T-cell (primary cell): ENCODE measurements at regions not wholly inside any gene's neighbourhood (a gene's known extent, or its start where the extent isn't known, plus 50 kb on each side); places are given as distances from the start of the nearest gene placed in this dataset.

ENCODE experiments used
- ATAC-seq, 4 experiments: fragments of 200-7000 bp in 3 of 4; fragments of 150-1000 bp in 1 of 4; cut with Tn5 transposase; replicated peaks in 1 of 4; 1 replicate in 3 of 4; 2 replicates in 1 of 4; pipeline ENCODE4 v1.10.0; 2021; ENCODE audit warnings: moderate library complexity in 3 of 4, mild to moderate bottlenecking in 2 of 4, moderate number of reproducible peaks in 1 of 4
- CTCF ChIA-PET, 2 donors: fragments of 300-600 bp; sonication (Branson Sonifier 250); formaldehyde crosslinking; loops; one replicate each; lab custom pipeline; 2022; ENCODE audit warnings: antibody characterized with exemption in 2 of 2; lab: Charles Lee
- POLR2A ChIA-PET, 2 donors: fragments of 300-600 bp; sonication (Branson Sonifier 250); formaldehyde crosslinking; loops; one replicate each; lab custom pipeline; 2022; ENCODE audit warnings: antibody characterized with exemption in 2 of 2; lab: Charles Lee
- DNase-seq, 35 experiments: peaks; one replicate each; pipeline versions ENCODE4 v3.0.0 to v3.0.0-alpha.2; 2013 to 2023
- H3K27ac ChIP-seq: one replicate; pipeline ENCODE4 v1.5.1; 2013; ENCODE audit warnings: low read length
- H3K27me3 ChIP-seq, 2 experiments: replicated peaks in 1 of 2; 1 replicate in 1 of 2; 2 replicates in 1 of 2; pipeline versions ENCODE4 v1.6.1 to v1.7.0; 2013; ENCODE audit warnings: low read length in 1 of 2, mixed read lengths in 1 of 2; ENCODE audit not compliant: control insufficient read depth in 2 of 2, insufficient read depth in 2 of 2; ENCODE audit errors: extremely low read depth in 1 of 2
- H3K36me3 ChIP-seq, 2 donors: 1 replicate in 1 of 2; 2 replicates in 1 of 2; pipeline versions ENCODE4 v1.6.1 to v1.7.0; 2013; ENCODE audit warnings: low read length in 1 of 2; ENCODE audit not compliant: control insufficient read depth in 2 of 2, insufficient read depth in 1 of 2; ENCODE audit errors: extremely low read depth in 1 of 2
- H3K4me1 ChIP-seq, 2 experiments: 1 replicate in 1 of 2; 2 replicates in 1 of 2; pipeline versions ENCODE4 v1.6.1 to v1.7.0; 2013; ENCODE audit warnings: low read length in 2 of 2, mixed read lengths in 1 of 2; ENCODE audit not compliant: insufficient read depth in 2 of 2, control insufficient read depth in 1 of 2; ENCODE audit errors: extremely low read depth in 1 of 2
- H3K4me3 ChIP-seq, 2 donors: 1 replicate in 1 of 2; 2 replicates in 1 of 2; pipeline versions ENCODE4 v1.5.1 to v1.7.0; 2013; ENCODE audit warnings: mild to moderate bottlenecking in 2 of 2, low read length in 1 of 2, moderate library complexity in 1 of 2; ENCODE audit not compliant: control insufficient read depth in 1 of 2; ENCODE audit errors: extremely low read depth in 1 of 2
- H3K9me3 ChIP-seq: 2 replicates; pipeline ENCODE4 v1.7.0; 2013
- H3K27ac Mint-ChIP-seq, 2 donors: one replicate each; pipeline ENCODE4 v1.8.0; 2020 to 2021; ENCODE audit warnings: mild to moderate bottlenecking in 2 of 2, mixed read lengths in 2 of 2
- H3K27me3 Mint-ChIP-seq, 2 donors: one replicate each; pipeline ENCODE4 v1.8.0; 2021 to 2022; ENCODE audit warnings: mixed read lengths in 2 of 2
- H3K36me3 Mint-ChIP-seq: one replicate; pipeline ENCODE4 v1.8.0; 2021; ENCODE audit warnings: mixed read lengths
- H3K4me1 Mint-ChIP-seq, 3 donors: one replicate each; pipeline ENCODE4 v1.8.0; 2020 to 2022; ENCODE audit warnings: mixed read lengths in 3 of 3, mild to moderate bottlenecking in 1 of 3
- H3K4me3 Mint-ChIP-seq, 3 donors: one replicate each; pipeline ENCODE4 v1.8.0; 2020 to 2022; ENCODE audit warnings: mild to moderate bottlenecking in 3 of 3, mixed read lengths in 3 of 3, moderate library complexity in 3 of 3
- H3K9me3 Mint-ChIP-seq, 3 donors: one replicate each; pipeline ENCODE4 v1.8.0; 2020 to 2022; ENCODE audit warnings: mixed read lengths in 3 of 3
- WGBS: methylation state at CpG from one replicate; pipeline ENCODE4 v1.1.5; 2013; ENCODE audit warnings: missing lambda C conversion rate; ENCODE audit not compliant: insufficient coverage; 5-methylcytosine and 5-hydroxymethylcytosine counted together

GRCh38 chr12:30859226-30859625, 67.3 kb upstream of the TSPAN11 start:
- Histone ChIP-seq H3K4me3 (no peak overlapping the region), H3K27me3 (peaks cover 0 to 6% of the 10 kb centered on the region in 2 experiments), H3K27ac (no peak overlapping the region), H3K4me1 (no peaks in the 10 kb centered on the region), H3K36me3 (no peaks in the 10 kb centered on the region), H3K9me3 (no peaks in the 10 kb centered on the region)
- Mint-ChIP-seq H3K27ac (no peak overlapping the region), H3K4me3 (no peak overlapping the region), H3K27me3 (peaks cover 4 to 12% of the 10 kb centered on the region in 2 donors), H3K36me3 (no peaks in the 10 kb centered on the region), H3K9me3 (no peaks in the 10 kb centered on the region), H3K4me1 (no peaks in the 10 kb centered on the region)
- WGBS, result no CpG with 5 or more reads among the region's 2 CpGs
- no peak for ATAC-seq
- DNase-seq, result no peak
- ChIA-PET POLR2A (no interaction called here), CTCF (interaction anchor here in 1 of 2 donors (0.6 kb wide), 1 partner anchor 12 kb away, joined by 3 read pairs; no protein-coding TSS in a partner anchor)

GRCh38 chr12:30858471-30858870, 68.1 kb upstream of the TSPAN11 start:
- WGBS, result 42% methylated on average over 2 of the region's 4 CpGs
- Histone ChIP-seq H3K4me3 (no peak overlapping the region), H3K4me1 (no peaks in the 10 kb centered on the region), H3K27ac (no peak overlapping the region), H3K9me3 (no peaks in the 10 kb centered on the region), H3K36me3 (no peaks in the 10 kb centered on the region), H3K27me3 (peaks cover 0 to 6% of the 10 kb centered on the region in 2 experiments)
- Mint-ChIP-seq H3K36me3 (no peaks in the 10 kb centered on the region), H3K9me3 (no peaks in the 10 kb centered on the region), H3K27ac (no peak overlapping the region), H3K27me3 (peaks cover 4 to 11% of the 10 kb centered on the region in 2 donors), H3K4me1 (no peaks in the 10 kb centered on the region), H3K4me3 (no peak overlapping the region)
- ChIA-PET POLR2A (no interaction called here), CTCF (no interaction called here)
- no peak for DNase-seq
- ATAC-seq, result no peak

GRCh38 chr12:30853561-30854133, 72.9 kb upstream of the TSPAN11 start:
- Mint-ChIP-seq H3K4me3 (no peak overlapping the region), H3K4me1 (peaks cover 9 to 10% (median 9%) of the 10 kb centered on the region in 3 donors), H3K9me3 (no peaks in the 10 kb centered on the region), H3K27ac (no peak overlapping the region), H3K36me3 (no peaks in the 10 kb centered on the region), H3K27me3 (no peaks in the 10 kb centered on the region)
- CTCF ChIA-PET, result no interaction called here
- no peak overlapping the region for H3K27ac ChIP-seq
- 91% methylated on average over 17 of the region's 20 CpGs for WGBS
- H3K4me1 ChIP-seq, result peaks cover 0 to 6% of the 10 kb centered on the region in 2 experiments
- DNase-seq (no peak), ATAC-seq (no peak)
- POLR2A ChIA-PET, result no interaction called here
- no peak overlapping the region for H3K4me3 ChIP-seq
- H3K27me3 ChIP-seq, result peaks cover 0 to 1% of the 10 kb centered on the region in 2 experiments
- H3K36me3 ChIP-seq, result no peaks in the 10 kb centered on the region
- H3K9me3 ChIP-seq, result no peaks in the 10 kb centered on the region

GRCh38 chr12:30850684-30851083, 75.9 kb upstream of the TSPAN11 start:
- H3K4me3 ChIP-seq, result peak overlapping the region in 1 of 2 donors; percentile 68
- CTCF ChIA-PET, result interaction anchor here in 1 of 2 donors (0.7 to 3.1 kb wide), 3 partner anchors 224 to 1339 kb away, joined by 4 to 7 read pairs (median 4); no protein-coding TSS in a partner anchor
- Mint-ChIP-seq H3K27me3 (no peaks in the 10 kb centered on the region), H3K36me3 (no peaks in the 10 kb centered on the region), H3K9me3 (no peaks in the 10 kb centered on the region), H3K4me1 (peaks cover 9 to 10% (median 9%) of the 10 kb centered on the region in 3 donors), H3K4me3 (peak overlapping the region in 1 of 3 donors; percentile 88), H3K27ac (no peak overlapping the region)
- DNase-seq, result peak in 1 of 35 experiments; percentile 5
- H3K27ac ChIP-seq, result peak overlapping the region; percentile 82
- H3K36me3 ChIP-seq, result no peaks in the 10 kb centered on the region
- no peaks in the 10 kb centered on the region for H3K9me3 ChIP-seq
- WGBS, result 59% methylated on average over 2 of the region's 8 CpGs
- no peaks in the 10 kb centered on the region for H3K27me3 ChIP-seq
- no peak for ATAC-seq
- POLR2A ChIA-PET, result no interaction called here
- peaks cover 0 to 6% of the 10 kb centered on the region in 2 experiments for H3K4me1 ChIP-seq

GRCh38 chr12:30847259-30847658, 79.3 kb upstream of the TSPAN11 start:
- POLR2A ChIA-PET, result no interaction called here
- no peak for ATAC-seq
- DNase-seq, result peak in 6 of 35 experiments; percentile 8 to 71 (median 15)

GRCh38 chr12:30846776-30847175, 79.8 kb upstream of the TSPAN11 start:
- H3K27me3 ChIP-seq, result no peaks in the 10 kb centered on the region
- DNase-seq, result no peak
- Mint-ChIP-seq H3K9me3 (no peaks in the 10 kb centered on the region), H3K27ac (no peak overlapping the region), H3K4me3 (no peak overlapping the region), H3K27me3 (no peaks in the 10 kb centered on the region), H3K36me3 (no peaks in the 10 kb centered on the region), H3K4me1 (peaks cover 6 to 7% (median 6%) of the 10 kb centered on the region in 3 donors)
- H3K4me3 ChIP-seq, result no peak overlapping the region
- no peak for ATAC-seq
- POLR2A ChIA-PET, result no interaction called here
- CTCF ChIA-PET, result interaction anchor here (0.6 to 2.7 kb wide), 6 partner anchors 92 to 1448 kb away, joined by 3 to 14 read pairs (median 3); partner anchors contain the start of gene CAPRIN2 (in 1 of the 2)
- no peaks in the 10 kb centered on the region for H3K9me3 ChIP-seq
- no peaks in the 10 kb centered on the region for H3K36me3 ChIP-seq
- peaks cover 0 to 5% of the 10 kb centered on the region in 2 experiments for H3K4me1 ChIP-seq
- WGBS, result 100% methylated on average over 2 of the region's 4 CpGs
- no peak overlapping the region for H3K27ac ChIP-seq

More at GRCh38 chr12:30847259-30847658, 79.3 kb upstream of the TSPAN11 start:
- no peak overlapping the region for H3K4me3 Mint-ChIP-seq
- Histone ChIP-seq H3K27me3 (no peaks in the 10 kb centered on the region), H3K9me3 (no peaks in the 10 kb centered on the region), H3K36me3 (no peaks in the 10 kb centered on the region), H3K27ac (no peak overlapping the region), H3K4me1 (peaks cover 0 to 6% of the 10 kb centered on the region in 2 experiments), H3K4me3 (no peak overlapping the region)
- peaks cover 9 to 10% (median 9%) of the 10 kb centered on the region in 3 donors for H3K4me1 Mint-ChIP-seq
- WGBS, result no CpG with 5 or more reads among the region's 3 CpGs
- no peak overlapping the region for H3K27ac Mint-ChIP-seq
- H3K36me3 Mint-ChIP-seq, result no peaks in the 10 kb centered on the region
- no peaks in the 10 kb centered on the region for H3K9me3 Mint-ChIP-seq
- CTCF ChIA-PET, result interaction anchor here (0.6 to 2.7 kb wide), 8 partner anchors 12 to 1326 kb away, joined by 3 to 21 read pairs (median 3); partner anchors contain the start of gene CAPRIN2 (in 1 of the 2)
- no peaks in the 10 kb centered on the region for H3K27me3 Mint-ChIP-seq
